HCT116 (cell line): ENCODE measurements at regions not wholly inside any gene's neighbourhood (a gene's known extent, or its start where the extent isn't known, plus 50 kb on each side); places are given as distances from the start of the nearest gene placed in this dataset.

Experiments used
- CTCF ChIP-seq, 3 experiments: fragments of 200-600 bp in 1 of 3; sonication (generic) in 1 of 3; IDR thresholded peaks in 2 of 3; conservative IDR thresholded peaks in 1 of 3; 2 replicates each; pipeline ENCODE4 v1.5.1; 2012 to 2017; ENCODE audit warnings: low read depth in 2 of 3, low read length in 2 of 3, antibody characterized with exemption in 1 of 3, borderline replicate concordance in 1 of 3, control low read depth in 1 of 3, mild to moderate bottlenecking in 1 of 3, mixed read lengths in 1 of 3, mixed run types in 1 of 3, moderate library complexity in 1 of 3; ENCODE audit not compliant: insufficient read depth in 1 of 3
- JUND ChIP-seq: IDR thresholded peaks from 2 replicates; pipeline ENCODE4 v1.6.1; 2012
- POLR2A ChIP-seq: IDR thresholded peaks from 2 replicates; pipeline ENCODE4 v1.7.0; 2011; ENCODE audit warnings: borderline replicate concordance; ENCODE audit not compliant: insufficient read depth, insufficient read length; ENCODE audit errors: extremely low read depth
- SRF ChIP-seq: IDR thresholded peaks from 2 replicates; pipeline ENCODE4 v1.6.1; 2012; ENCODE audit warnings: low read depth

- no peak for TF ChIP-seq CTCF (IDR thresholded peaks at IDR 0.05 in 2 of 3, conservative IDR thresholded peaks at IDR 0.05 in 1 of 3; ENCODE audit: borderline replicate concordance in 1 of 3, insufficient read depth in 1 of 3, low read depth in 2 of 3, low read length in 2 of 3)
- TF ChIP-seq JUND = no peak
- TF ChIP-seq POLR2A = no peak
- TF ChIP-seq SRF = no peak
Measured at GRCh38 chr18:24936691-24937090, 415.3 kb downstream of the ZNF521 start.
